Heart right ventricle (tissue), 16 donors: ENCODE measurements at regions not wholly inside any gene's neighbourhood (a gene's known extent, or its start where the extent isn't known, plus 50 kb on each side); places are given as distances from the start of the nearest gene placed in this dataset.

Source experiments
- ATAC-seq, 8 donors: fragments of 200-7000 bp; cut with Tn5 transposase; one replicate each; pipeline ENCODE4 v1.9.1; 2020; ENCODE audit warnings: mild to moderate bottlenecking in 8 of 8, moderate library complexity in 8 of 8, moderate number of reproducible peaks in 1 of 8
- DNase-seq, 2 donors: peaks; one replicate each; pipeline ENCODE4 v3.0.0-alpha.2; 2020
- H3K27ac ChIP-seq, 10 donors: fragments of 200-600 bp; sonication (generic) in 2 of 10; one replicate each; pipeline versions ENCODE4 v1.5.0 to v1.8.0; 2020 to 2022; ENCODE audit warnings: mild to moderate bottlenecking in 3 of 10
- H3K27me3 ChIP-seq, 7 donors: fragments of 200-600 bp; one replicate each; pipeline ENCODE4 v1.8.0; 2021 to 2022; ENCODE audit warnings: mild to moderate bottlenecking in 2 of 7
- H3K36me3 ChIP-seq, 9 donors: fragments of 200-600 bp; sonication (generic) in 1 of 9; one replicate each; pipeline versions ENCODE4 v1.5.0 to v1.8.0; 2020 to 2022; ENCODE audit warnings: mild to moderate bottlenecking in 2 of 9
- H3K4me1 ChIP-seq, 9 donors: fragments of 200-600 bp; sonication (generic) in 1 of 9; one replicate each; pipeline versions ENCODE4 v1.5.0 to v1.8.0; 2020 to 2022; ENCODE audit warnings: mild to moderate bottlenecking in 4 of 9
- H3K4me3 ChIP-seq, 10 donors: fragments of 200-600 bp; sonication (generic) in 2 of 10; one replicate each; pipeline versions ENCODE4 v1.5.0 to v1.8.0; 2020 to 2022; ENCODE audit warnings: mild to moderate bottlenecking in 7 of 10, moderate library complexity in 2 of 10
- H3K9me3 ChIP-seq, 11 donors: fragments of 200-600 bp in 10 of 11; sonication (generic) in 2 of 11; one replicate each; pipeline versions ENCODE4 v1.5.0 to v1.8.0; 2013 to 2022; ENCODE audit warnings: mild to moderate bottlenecking in 2 of 11, control low read depth in 1 of 11, moderate library complexity in 1 of 11
- WGBS, 2 donors: extraction: QIAGEN DNeasy Blood & Tissue Kit; methylation state at CpG; one replicate each; pipeline ENCODE4 v1.1.7; 2013; ENCODE audit warnings: inconsistent platforms in 1 of 2; 5-methylcytosine and 5-hydroxymethylcytosine counted together
- intact Hi-C, 10 donors: fragments of 100-400 bp; cut with DNase I; formaldehyde crosslinking; loops; one replicate each; pipeline versions ENCODE4 v1.11.1 to v1.14.2; 2022
- TF ChIP-seq, protein P1 (sequence below), 9 donors: fragments of 200-600 bp; sonication (generic) in 2 of 9; IDR thresholded peaks; one replicate each; pipeline versions ENCODE4 v1.5.0 to v1.8.0; 2021 to 2022; ENCODE audit warnings: antibody characterized with exemption in 9 of 9, mild to moderate bottlenecking in 5 of 9, moderate library complexity in 1 of 9
- donor health status: Arrhythmogenic right ventricular cardiomyopathy.
- donor health status: ischemic (EF 13 %, LVEDD 7.1; RV severe dilation, severe dysfunction).
- donor health status: healthy with polysubstance abuse.
- donor health status: DM: no; HTN: yes; CAD: no.
- donor health status: DM: no; HTN: no; CAD: no.
- donor health status: ischemic (EF 25% LVEDD 6.9; RV normal size, moderate dysfunction).
- donor health status: ischemic (EF 25% LVEDD 5.7; RV mildly dilated, moderate dysfunction).
- donor health status: healthy.
- donor health status: DM: yes; HTN: yes; CAD: no.
- donor health status: Ischemic cardiomyopathy.
- donor health status: ischemic (EF 35%, LVEDD 5.7; RV mildly dilated, moderate dysfunction).
- donor health status: nonischemic (EF 11% LVEDD 7.7; RV severe dilation, severe dysfunction).
- donor health status: DM: yes; HTN: yes; CAD: no.
- donor health status: PGD.
- donor health status: ischemic (EF 29% LVEDD 5.4; RV normal size, mild dysfunction).
- donor health status: nonischemic (EF 23%, LVEDD 6.1; RV moderate dilation, normal function).

DNA sequence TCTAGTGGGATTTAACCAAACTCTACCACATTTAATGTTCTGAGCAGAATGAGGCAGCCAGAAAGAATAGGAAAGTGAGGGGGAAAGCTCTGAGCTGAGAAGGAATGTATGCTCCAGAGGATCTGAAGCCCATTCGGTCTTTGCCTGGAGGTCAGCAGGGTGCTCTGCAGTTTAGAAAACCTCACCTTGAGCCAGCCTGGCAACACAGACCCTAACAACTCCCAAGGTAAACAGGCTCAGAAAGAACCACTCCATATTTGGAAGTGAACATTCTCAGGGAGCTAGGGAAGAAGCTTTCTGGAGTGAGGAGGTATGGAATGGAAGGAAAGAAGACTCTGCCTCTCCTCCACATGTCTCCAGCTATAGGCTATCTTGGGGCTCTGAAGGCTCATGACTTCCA lies 398.8 kb downstream of the SEC16B start:
- Histone ChIP-seq H3K4me3 (no peak overlapping the region), H3K9me3 (peaks cover 0 to 3% (median 0%) of the 10 kb centered on the region in 11 donors), H3K27me3 (peaks cover 0 to 7% (median 0%) of the 10 kb centered on the region in 7 donors), H3K36me3 (no peaks in the 10 kb centered on the region), H3K27ac (no peak overlapping the region), H3K4me1 (no peaks in the 10 kb centered on the region)
- intact Hi-C loops = no loop called here
- TF ChIP-seq, protein P1, sequence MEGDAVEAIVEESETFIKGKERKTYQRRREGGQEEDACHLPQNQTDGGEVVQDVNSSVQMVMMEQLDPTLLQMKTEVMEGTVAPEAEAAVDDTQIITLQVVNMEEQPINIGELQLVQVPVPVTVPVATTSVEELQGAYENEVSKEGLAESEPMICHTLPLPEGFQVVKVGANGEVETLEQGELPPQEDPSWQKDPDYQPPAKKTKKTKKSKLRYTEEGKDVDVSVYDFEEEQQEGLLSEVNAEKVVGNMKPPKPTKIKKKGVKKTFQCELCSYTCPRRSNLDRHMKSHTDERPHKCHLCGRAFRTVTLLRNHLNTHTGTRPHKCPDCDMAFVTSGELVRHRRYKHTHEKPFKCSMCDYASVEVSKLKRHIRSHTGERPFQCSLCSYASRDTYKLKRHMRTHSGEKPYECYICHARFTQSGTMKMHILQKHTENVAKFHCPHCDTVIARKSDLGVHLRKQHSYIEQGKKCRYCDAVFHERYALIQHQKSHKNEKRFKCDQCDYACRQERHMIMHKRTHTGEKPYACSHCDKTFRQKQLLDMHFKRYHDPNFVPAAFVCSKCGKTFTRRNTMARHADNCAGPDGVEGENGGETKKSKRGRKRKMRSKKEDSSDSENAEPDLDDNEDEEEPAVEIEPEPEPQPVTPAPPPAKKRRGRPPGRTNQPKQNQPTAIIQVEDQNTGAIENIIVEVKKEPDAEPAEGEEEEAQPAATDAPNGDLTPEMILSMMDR (IDR thresholded peaks at IDR 0.05) = no peak
- WGBS, 2 donors = 40 to 41% methylated on average over 1 of the region's 1 CpG
- ATAC-seq (no peak), DNase-seq (no peak)

DNA sequence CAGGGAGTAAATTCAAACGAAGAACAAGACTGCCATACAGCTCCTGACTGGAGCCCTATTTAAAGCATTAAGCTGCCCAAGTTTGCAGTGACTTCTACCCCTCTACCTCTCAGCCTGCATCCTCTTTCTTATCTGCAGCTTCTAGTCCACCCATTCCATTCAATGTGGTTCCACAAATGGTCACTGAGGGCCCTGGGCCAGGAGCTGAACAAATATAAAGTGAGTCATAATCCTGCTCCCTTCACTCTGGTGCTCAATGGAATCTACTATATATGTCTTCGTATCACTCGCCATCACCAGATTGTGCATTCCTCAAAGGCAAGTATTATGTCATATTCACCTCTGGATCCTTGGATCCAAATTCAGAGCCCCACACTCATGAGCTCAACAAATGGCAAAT lies 398.7 kb downstream of the BRINP2 start:
- no peaks in the 10 kb centered on the region for H3K4me1 ChIP-seq
- H3K36me3 ChIP-seq = no peaks in the 10 kb centered on the region
- peaks cover 0 to 7% (median 0%) of the 10 kb centered on the region in 7 donors for H3K27me3 ChIP-seq
- no peak overlapping the region for H3K27ac ChIP-seq
- TF ChIP-seq, protein P1 (IDR thresholded peaks at IDR 0.05) = no peak
- intact Hi-C loops = no loop called here
- peaks cover 0 to 3% (median 0%) of the 10 kb centered on the region in 11 donors for H3K9me3 ChIP-seq
- DNase-seq (no peak), ATAC-seq (no peak)
- no peak overlapping the region for H3K4me3 ChIP-seq
- WGBS, 2 donors = 84 to 86% methylated on average over 3 of the region's 3 CpGs

DNA sequence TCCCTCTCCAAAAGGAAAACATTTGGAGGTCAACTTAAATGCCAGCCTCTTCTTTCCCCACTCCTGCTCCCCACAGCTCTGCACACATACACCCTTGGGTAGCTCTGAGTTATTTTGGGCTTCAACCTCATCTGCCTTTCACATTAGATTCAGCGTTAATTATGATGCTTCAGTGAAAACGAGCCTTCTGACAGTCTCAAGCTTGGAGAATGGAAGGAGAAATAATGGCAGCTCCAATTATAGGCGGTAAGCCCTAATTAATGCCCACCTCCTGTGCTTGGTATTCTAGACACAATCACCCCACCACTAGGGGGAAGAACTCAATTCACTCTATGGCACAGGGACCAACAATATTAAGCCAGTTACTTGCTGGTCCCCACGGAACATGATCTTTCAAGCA lies 397.9 kb downstream of the BRINP2 start:
- no peaks in the 10 kb centered on the region for H3K36me3 ChIP-seq
- no peak for DNase-seq
- ATAC-seq = no peak
- H3K4me3 ChIP-seq = no peak overlapping the region
- intact Hi-C loops = no loop called here
- peaks cover 0 to 7% (median 0%) of the 10 kb centered on the region in 7 donors for H3K27me3 ChIP-seq
- 78% methylated on average over 4 of the region's 4 CpGs for WGBS, 2 donors
- peaks cover 0 to 3% (median 0%) of the 10 kb centered on the region in 11 donors for H3K9me3 ChIP-seq
- H3K4me1 ChIP-seq = no peaks in the 10 kb centered on the region
- no peak overlapping the region for H3K27ac ChIP-seq
- TF ChIP-seq, protein P1 (IDR thresholded peaks at IDR 0.05) = no peak

DNA sequence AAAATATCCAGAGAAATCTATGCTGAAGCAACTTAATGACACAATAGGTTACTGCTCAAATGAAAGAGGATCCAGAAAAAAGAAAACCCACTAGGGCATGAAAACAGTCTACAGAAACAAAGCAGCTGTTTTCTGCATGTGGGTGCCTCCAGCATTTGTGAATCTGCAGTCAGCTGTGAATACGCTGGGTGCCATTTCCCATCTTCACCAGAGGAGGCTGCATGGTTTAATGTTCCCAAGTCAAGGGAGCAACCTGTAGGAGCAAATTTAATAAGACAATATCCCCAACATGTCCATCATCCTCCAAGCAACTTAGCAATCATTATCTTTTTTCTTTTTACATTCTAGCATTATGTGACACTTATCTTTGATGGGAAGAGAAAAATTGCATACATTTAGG lies 396.6 kb downstream of the BRINP2 start:
- TF ChIP-seq, protein P1 (IDR thresholded peaks at IDR 0.05) = no peak
- H3K27ac ChIP-seq = no peak overlapping the region
- ATAC-seq = no peak
- no peaks in the 10 kb centered on the region for H3K36me3 ChIP-seq
- H3K9me3 ChIP-seq = peaks cover 0 to 3% (median 0%) of the 10 kb centered on the region in 11 donors
- 46 to 64% methylated on average over 1 of the region's 1 CpG for WGBS, 2 donors
- no peak overlapping the region for H3K4me3 ChIP-seq
- no peak for DNase-seq
- intact Hi-C loops = no loop called here
- no peaks in the 10 kb centered on the region for H3K4me1 ChIP-seq
- peaks cover 0 to 7% (median 0%) of the 10 kb centered on the region in 7 donors for H3K27me3 ChIP-seq
